ENCODE measurements at regions not wholly inside any gene's neighbourhood (a gene's known extent, or its start where the extent isn't known, plus 50 kb on each side); places are given as distances from the start of the nearest gene placed in this dataset.
"Not testable (repeated sequence)": the region's sequence is repeated elsewhere in the genome, so short reads cannot be mapped to it uniquely, and the experiment has no call there.

GRCh38 chr16:5196204-5196603, 98.6 kb upstream of the EEF2KMT start:
- Histone ChIP-seq H3K4me3 (ENCODE audit: low read length in 2 of 2) (no peak overlapping the region), H3K27ac (ENCODE audit: low read length) (no peak overlapping the region), H3K36me3 (ENCODE audit: control insufficient read depth in 2 of 2, insufficient read depth in 2 of 2, low read length in 2 of 2) (no peaks in the 10 kb centered on the region)

DNA sequence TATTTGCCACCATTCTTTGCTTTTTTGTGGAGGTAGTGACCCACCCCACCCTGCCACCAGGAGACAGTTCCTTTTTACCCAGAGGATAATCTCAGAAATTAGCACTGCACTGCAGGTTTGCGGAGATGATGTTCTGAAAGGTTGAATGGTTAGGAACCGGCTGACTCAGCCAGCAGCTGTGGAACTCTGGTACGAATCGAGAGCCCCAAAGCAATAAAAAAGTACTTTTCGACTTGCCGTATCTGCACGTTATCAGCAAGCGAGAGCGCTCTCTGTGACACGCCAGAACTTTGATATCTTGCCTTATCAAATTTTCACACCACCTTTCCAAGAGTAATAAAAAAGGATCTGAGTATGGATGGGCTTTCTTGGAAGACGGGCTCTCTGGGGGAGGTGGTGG, 96.3 kb upstream of the EEF2KMT start:
- Histone ChIP-seq H3K4me1 (ENCODE audit: control insufficient read depth, insufficient read depth, low read length) (no peaks in the 10 kb centered on the region), H3K27me3 (ENCODE audit: control insufficient read depth in 1 of 2, insufficient read depth in 2 of 2, low read length in 2 of 2) (peaks cover 0 to 4% of the 10 kb centered on the region in 2 donors), H3K4me3 (ENCODE audit: low read length in 2 of 2) (no peak overlapping the region), H3K9me3 (ENCODE audit: control insufficient read depth in 2 of 2, low read length in 2 of 2) (peaks cover 0 to 7% of the 10 kb centered on the region in 2 donors), H3K9ac (ENCODE audit: low read length in 2 of 2) (no peak overlapping the region), H3K36me3 (ENCODE audit: control insufficient read depth in 2 of 2, insufficient read depth in 2 of 2, low read length in 2 of 2) (no peaks in the 10 kb centered on the region), H3K27ac (ENCODE audit: low read length) (no peak overlapping the region)

More at GRCh38 chr16:5196204-5196603, 98.6 kb upstream of the EEF2KMT start:
- Histone ChIP-seq H3K4me1 (ENCODE audit: control insufficient read depth, insufficient read depth, low read length) (no peaks in the 10 kb centered on the region), H3K9ac (ENCODE audit: low read length in 2 of 2) (no peak overlapping the region), H3K9me3 (ENCODE audit: control insufficient read depth in 2 of 2, low read length in 2 of 2) (peaks cover 0 to 7% of the 10 kb centered on the region in 2 donors), H3K27me3 (ENCODE audit: control insufficient read depth in 1 of 2, insufficient read depth in 2 of 2, low read length in 2 of 2) (peaks cover 0 to 4% of the 10 kb centered on the region in 2 donors)

DNA sequence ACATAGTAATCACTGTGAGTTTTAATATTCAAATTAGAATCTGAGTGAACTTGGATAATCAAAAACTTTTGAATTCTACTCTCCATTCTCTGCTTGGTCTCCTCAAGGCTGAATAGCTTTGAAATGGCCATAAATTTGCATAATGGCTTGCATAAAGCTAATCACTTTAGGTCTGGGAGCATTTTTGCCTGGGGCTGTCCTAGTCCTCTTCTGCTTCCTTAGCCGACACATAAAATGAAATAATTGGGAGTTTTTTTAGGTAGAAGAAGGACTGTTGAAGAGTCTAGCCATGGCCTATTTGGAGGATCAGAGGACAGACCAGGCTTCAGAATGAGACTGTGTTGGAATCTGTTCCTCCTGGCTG, 91.4 kb upstream of the EEF2KMT start:
- Histone ChIP-seq H3K36me3 (ENCODE audit: control insufficient read depth in 2 of 2, insufficient read depth in 2 of 2, low read length in 2 of 2) (no peaks in the 10 kb centered on the region), H3K27ac (ENCODE audit: low read length) (no peak overlapping the region), H3K4me1 (ENCODE audit: control insufficient read depth, insufficient read depth, low read length) (no peaks in the 10 kb centered on the region), H3K9me3 (ENCODE audit: control insufficient read depth in 2 of 2, low read length in 2 of 2) (no peaks in the 10 kb centered on the region), H3K4me3 (ENCODE audit: low read length in 2 of 2) (no peak overlapping the region), H3K9ac (ENCODE audit: low read length in 2 of 2) (no peak overlapping the region), H3K27me3 (ENCODE audit: control insufficient read depth in 1 of 2, insufficient read depth in 2 of 2, low read length in 2 of 2) (no peaks in the 10 kb centered on the region)

- Histone ChIP-seq H3K4me3 (ENCODE audit: low read length in 2 of 2) (no peak overlapping the region), H3K27ac (ENCODE audit: low read length) (no peak overlapping the region), H3K9ac (ENCODE audit: low read length in 2 of 2) (no peak overlapping the region), H3K27me3 (ENCODE audit: control insufficient read depth in 1 of 2, insufficient read depth in 2 of 2, low read length in 2 of 2) (no peaks in the 10 kb centered on the region), H3K4me1 (ENCODE audit: control insufficient read depth, insufficient read depth, low read length) (no peaks in the 10 kb centered on the region), H3K9me3 (ENCODE audit: control insufficient read depth in 2 of 2, low read length in 2 of 2) (no peaks in the 10 kb centered on the region), H3K36me3 (ENCODE audit: control insufficient read depth in 2 of 2, insufficient read depth in 2 of 2, low read length in 2 of 2) (no peaks in the 10 kb centered on the region)
Observed at GRCh38 chr16:5188318-5188988, 90.9 kb upstream of the EEF2KMT start.

- peaks cover 0 to 2% of the 10 kb centered on the region in 2 donors for H3K27me3 ChIP-seq (ENCODE audit: control insufficient read depth in 1 of 2, insufficient read depth in 2 of 2, low read length in 2 of 2)
- no peak overlapping the region for H3K4me3 ChIP-seq (ENCODE audit: low read length in 2 of 2)
- H3K27ac ChIP-seq (ENCODE audit: low read length) = no peak overlapping the region
- no peaks in the 10 kb centered on the region for H3K36me3 ChIP-seq (ENCODE audit: control insufficient read depth in 2 of 2, insufficient read depth in 2 of 2, low read length in 2 of 2)
- no peak overlapping the region for H3K9ac ChIP-seq (ENCODE audit: low read length in 2 of 2)
- no peaks in the 10 kb centered on the region for H3K9me3 ChIP-seq (ENCODE audit: control insufficient read depth in 2 of 2, low read length in 2 of 2)
- no peaks in the 10 kb centered on the region for H3K4me1 ChIP-seq (ENCODE audit: control insufficient read depth, insufficient read depth, low read length)
Observed at GRCh38 chr16:5187402-5187952, 89.9 kb upstream of the EEF2KMT start.

DNA sequence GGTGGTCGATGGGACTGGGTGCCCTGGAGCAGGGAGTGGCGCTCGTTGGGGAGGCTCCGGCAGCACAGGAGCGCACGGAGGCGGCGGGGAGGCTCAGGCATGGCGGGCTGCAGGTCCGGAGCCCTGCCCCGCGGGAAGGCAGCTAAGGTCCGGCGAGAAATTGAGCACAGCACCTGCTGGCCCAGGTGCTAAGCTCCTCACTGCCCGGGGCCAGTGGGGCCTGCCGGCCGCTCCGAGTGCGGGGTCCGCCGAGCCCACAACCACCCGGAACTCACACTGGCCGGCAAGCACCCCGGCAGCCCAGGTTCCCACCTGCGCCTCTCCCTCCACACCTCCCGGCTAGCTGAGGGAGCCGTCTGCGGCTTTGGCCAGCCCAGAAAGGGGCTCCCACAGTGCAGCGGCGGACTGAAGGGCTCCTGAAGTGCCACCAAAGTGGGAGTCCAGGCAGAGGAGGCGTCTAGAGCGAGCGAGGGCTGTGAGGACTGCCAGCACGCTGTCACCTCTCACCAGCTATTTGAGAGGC, 88.8 kb upstream of the EEF2KMT start:
- H3K9me3 ChIP-seq (ENCODE audit: control insufficient read depth in 2 of 2, low read length in 2 of 2) = peaks cover 0 to 2% of the 10 kb centered on the region in 2 donors
- no peaks in the 10 kb centered on the region for H3K4me1 ChIP-seq (ENCODE audit: control insufficient read depth, insufficient read depth, low read length)
- H3K4me3 ChIP-seq (ENCODE audit: low read length in 2 of 2) = no peak overlapping the region
- no peak overlapping the region for H3K9ac ChIP-seq (ENCODE audit: low read length in 2 of 2)
- no peak overlapping the region for H3K27ac ChIP-seq (ENCODE audit: low read length)
- no peaks in the 10 kb centered on the region for H3K36me3 ChIP-seq (ENCODE audit: control insufficient read depth in 2 of 2, insufficient read depth in 2 of 2, low read length in 2 of 2)
- peaks cover 0 to 2% of the 10 kb centered on the region in 2 donors for H3K27me3 ChIP-seq (ENCODE audit: control insufficient read depth in 1 of 2, insufficient read depth in 2 of 2, low read length in 2 of 2)

DNA sequence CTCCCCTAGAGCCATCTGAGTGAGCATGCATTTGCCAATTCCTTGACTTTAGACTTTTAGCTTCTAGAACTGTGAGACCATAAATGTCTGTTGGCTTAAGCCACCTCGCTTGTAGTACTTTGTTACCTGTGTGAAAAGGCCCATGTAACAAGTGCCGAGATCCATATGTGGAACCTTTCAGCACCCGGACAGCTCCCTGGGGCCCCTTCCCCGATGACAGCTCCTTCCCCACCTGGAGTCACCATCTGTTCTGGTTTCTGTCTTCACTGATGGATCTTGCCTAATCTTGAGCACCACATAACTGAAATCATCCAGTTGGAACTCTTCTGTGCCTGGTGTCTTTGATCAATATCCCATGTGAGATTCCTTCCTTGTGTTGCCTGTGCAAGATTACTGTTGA, 78.9 kb upstream of the EEF2KMT start:
- Histone ChIP-seq H3K9me3 (ENCODE audit: control insufficient read depth in 2 of 2, low read length in 2 of 2) (peaks cover 5 to 8% of the 10 kb centered on the region in 2 donors), H3K27me3 (ENCODE audit: control insufficient read depth in 1 of 2, insufficient read depth in 2 of 2, low read length in 2 of 2) (peaks cover 0 to 2% of the 10 kb centered on the region in 2 donors), H3K4me3 (ENCODE audit: low read length in 2 of 2) (no peak overlapping the region), H3K36me3 (ENCODE audit: control insufficient read depth in 2 of 2, insufficient read depth in 2 of 2, low read length in 2 of 2) (no peaks in the 10 kb centered on the region), H3K27ac (ENCODE audit: low read length) (no peak overlapping the region), H3K9ac (ENCODE audit: low read length in 2 of 2) (no peak overlapping the region), H3K4me1 (ENCODE audit: control insufficient read depth, insufficient read depth, low read length) (no peaks in the 10 kb centered on the region)

DNA sequence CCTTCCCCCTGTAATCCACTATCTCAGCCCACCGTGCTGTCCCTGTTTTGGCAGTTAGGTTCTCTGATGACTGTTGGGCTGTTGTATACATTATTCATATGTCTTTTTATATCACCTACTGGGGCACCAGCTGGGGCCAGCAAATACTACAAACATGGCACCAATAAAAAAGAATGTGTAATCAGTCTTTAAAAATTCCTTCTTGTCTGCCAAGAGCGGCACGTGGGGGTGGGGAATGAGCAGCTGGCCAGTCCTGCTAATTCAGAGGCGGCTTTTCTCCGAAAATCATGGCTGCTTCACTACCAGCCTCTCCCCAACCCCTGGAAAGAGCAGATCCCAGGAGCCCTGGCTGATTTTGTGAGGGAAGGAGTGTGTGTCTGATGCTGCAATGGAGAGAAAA, 77.7 kb upstream of the EEF2KMT start:
- peaks cover 5 to 8% of the 10 kb centered on the region in 2 donors for H3K9me3 ChIP-seq (ENCODE audit: control insufficient read depth in 2 of 2, low read length in 2 of 2)
- no peak overlapping the region for H3K27ac ChIP-seq (ENCODE audit: low read length)
- H3K9ac ChIP-seq (ENCODE audit: low read length in 2 of 2) = no peak overlapping the region
- no peak overlapping the region for H3K4me3 ChIP-seq (ENCODE audit: low read length in 2 of 2)
- no peaks in the 10 kb centered on the region for H3K4me1 ChIP-seq (ENCODE audit: control insufficient read depth, insufficient read depth, low read length)
- H3K36me3 ChIP-seq (ENCODE audit: control insufficient read depth in 2 of 2, insufficient read depth in 2 of 2, low read length in 2 of 2) = no peaks in the 10 kb centered on the region
- no peaks in the 10 kb centered on the region for H3K27me3 ChIP-seq (ENCODE audit: control insufficient read depth in 1 of 2, insufficient read depth in 2 of 2, low read length in 2 of 2)

GRCh38 chr16:5166486-5166885, 68.9 kb upstream of the EEF2KMT start:
- Histone ChIP-seq H3K9ac (ENCODE audit: low read length in 2 of 2) (no peak overlapping the region), H3K9me3 (ENCODE audit: control insufficient read depth in 2 of 2, low read length in 2 of 2) (peaks cover 0 to 5% of the 10 kb centered on the region in 2 donors), H3K36me3 (ENCODE audit: control insufficient read depth in 2 of 2, insufficient read depth in 2 of 2, low read length in 2 of 2) (no peaks in the 10 kb centered on the region), H3K4me1 (ENCODE audit: control insufficient read depth, insufficient read depth, low read length) (no peaks in the 10 kb centered on the region), H3K27me3 (ENCODE audit: control insufficient read depth in 1 of 2, insufficient read depth in 2 of 2, low read length in 2 of 2) (peaks cover 6% of the 10 kb centered on the region in 2 donors), H3K27ac (ENCODE audit: low read length) (no peak overlapping the region), H3K4me3 (ENCODE audit: low read length in 2 of 2) (no peak overlapping the region)

- not testable (repeated sequence) for H3K27me3 ChIP-seq (ENCODE audit: control insufficient read depth in 1 of 2, insufficient read depth in 2 of 2, low read length in 2 of 2); H3K9ac ChIP-seq (ENCODE audit: low read length in 2 of 2); H3K27ac ChIP-seq (ENCODE audit: low read length); H3K9me3 ChIP-seq (ENCODE audit: control insufficient read depth in 2 of 2, low read length in 2 of 2); H3K36me3 ChIP-seq (ENCODE audit: control insufficient read depth in 2 of 2, insufficient read depth in 2 of 2, low read length in 2 of 2); H3K4me3 ChIP-seq (ENCODE audit: low read length in 2 of 2); H3K4me1 ChIP-seq (ENCODE audit: control insufficient read depth, insufficient read depth, low read length)
Observed at GRCh38 chr16:5165429-5165828, 67.8 kb upstream of the EEF2KMT start.

- not testable (repeated sequence) for H3K4me3 ChIP-seq (ENCODE audit: low read length in 2 of 2); H3K9ac ChIP-seq (ENCODE audit: low read length in 2 of 2); H3K9me3 ChIP-seq (ENCODE audit: control insufficient read depth in 2 of 2, low read length in 2 of 2); H3K27ac ChIP-seq (ENCODE audit: low read length); H3K27me3 ChIP-seq (ENCODE audit: control insufficient read depth in 1 of 2, insufficient read depth in 2 of 2, low read length in 2 of 2); H3K36me3 ChIP-seq (ENCODE audit: control insufficient read depth in 2 of 2, insufficient read depth in 2 of 2, low read length in 2 of 2); H3K4me1 ChIP-seq (ENCODE audit: control insufficient read depth, insufficient read depth, low read length)
Observed at GRCh38 chr16:5162801-5163200, 65.2 kb upstream of the EEF2KMT start.
